ENCODE measurements at regions not wholly inside any gene's neighbourhood (a gene's known extent, or its start where the extent isn't known, plus 50 kb on each side); places are given as distances from the start of the nearest gene placed in this dataset.
A peak's percentile ranks its signal among the peaks of the same experiment; 100 is the strongest.

DNA sequence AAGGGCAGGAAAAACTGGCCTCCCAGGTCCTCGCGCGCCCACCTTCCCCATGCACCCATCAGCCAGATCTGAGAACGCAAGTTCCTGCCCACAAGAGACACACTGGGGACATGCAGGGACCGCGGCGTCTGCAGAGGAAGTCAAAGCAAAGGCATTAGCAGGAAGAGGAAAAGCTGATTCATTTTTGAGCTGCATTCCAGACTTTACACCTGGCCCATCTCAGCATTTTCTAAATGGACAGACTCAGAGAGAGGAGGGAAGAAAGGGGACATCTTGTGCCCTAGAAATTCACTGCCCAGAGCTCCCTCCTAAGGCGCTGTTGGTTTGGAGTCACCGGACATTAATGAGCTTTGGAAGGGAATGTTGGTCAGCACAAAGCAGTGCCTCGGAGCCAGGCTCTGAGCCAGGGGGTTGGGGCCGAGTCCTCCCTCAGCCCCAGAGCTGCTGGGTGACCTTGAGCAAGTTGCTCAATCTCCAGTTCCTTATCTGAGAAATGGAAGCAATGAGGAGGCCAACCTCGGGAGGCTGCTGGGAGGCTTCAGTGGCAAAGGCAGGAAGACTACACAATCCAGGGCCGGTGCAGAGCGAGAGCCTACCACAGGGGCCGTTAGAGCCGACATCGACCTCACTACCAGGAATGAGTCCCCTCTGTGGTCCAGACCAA is 150.5 kb upstream of the IQSEC1 start:
- no peak for DNase-seq

- DNase-seq, result no peak
Observed at GRCh38 chr3:13222891-13223573, 149.8 kb upstream of the IQSEC1 start.

GRCh38 chr3:13222131-13222530 is 148.9 kb upstream of the IQSEC1 start:
- no peak for DNase-seq

GRCh38 chr3:13221491-13222061 is 148.3 kb upstream of the IQSEC1 start:
- no peak for DNase-seq

GRCh38 chr3:13220991-13221390 is 147.8 kb upstream of the IQSEC1 start:
- no peak for DNase-seq

GRCh38 chr3:13219902-13220296 is 146.7 kb upstream of the IQSEC1 start:
- DNase-seq, result no peak

DNA sequence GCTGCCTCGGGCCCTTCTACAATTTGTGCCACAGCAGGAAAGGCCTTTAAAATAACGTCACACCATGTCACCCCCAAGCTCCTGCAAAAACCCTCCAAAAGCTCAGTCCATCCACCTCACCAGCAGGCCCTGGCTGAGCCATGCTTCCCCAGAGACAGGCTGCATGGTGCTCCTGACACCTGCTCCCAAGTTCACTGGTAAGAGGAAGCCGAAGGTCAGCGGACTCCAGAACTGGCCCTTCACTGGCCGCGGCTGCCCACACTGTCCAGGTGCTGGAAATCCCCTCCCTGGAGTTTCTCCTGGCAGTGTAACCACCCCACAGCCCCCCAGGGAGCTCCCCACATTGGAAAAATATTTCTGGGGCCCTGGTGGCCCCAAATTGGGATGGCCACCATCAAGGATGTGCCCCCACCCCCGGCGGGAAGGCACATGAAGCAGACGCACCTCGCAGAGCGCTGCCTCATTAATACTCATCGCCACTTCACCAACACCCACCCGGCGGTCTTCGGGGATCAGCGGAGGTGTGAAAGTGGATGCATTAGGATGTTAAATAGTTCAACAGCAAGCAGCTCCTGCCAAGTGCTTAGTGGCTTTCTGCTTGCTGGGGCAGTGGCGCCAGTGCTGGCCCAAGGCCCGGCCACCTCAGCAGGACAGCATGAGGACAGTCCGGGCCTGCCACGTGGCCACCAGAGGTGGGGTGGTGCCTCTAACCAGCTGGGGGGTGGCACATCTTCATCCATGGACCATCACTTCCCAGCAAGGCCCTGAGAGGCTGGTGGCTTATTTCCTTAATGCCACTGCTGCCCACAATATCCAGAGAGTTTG is 146.1 kb upstream of the IQSEC1 start:
- DNase-seq, result no peak

DNA sequence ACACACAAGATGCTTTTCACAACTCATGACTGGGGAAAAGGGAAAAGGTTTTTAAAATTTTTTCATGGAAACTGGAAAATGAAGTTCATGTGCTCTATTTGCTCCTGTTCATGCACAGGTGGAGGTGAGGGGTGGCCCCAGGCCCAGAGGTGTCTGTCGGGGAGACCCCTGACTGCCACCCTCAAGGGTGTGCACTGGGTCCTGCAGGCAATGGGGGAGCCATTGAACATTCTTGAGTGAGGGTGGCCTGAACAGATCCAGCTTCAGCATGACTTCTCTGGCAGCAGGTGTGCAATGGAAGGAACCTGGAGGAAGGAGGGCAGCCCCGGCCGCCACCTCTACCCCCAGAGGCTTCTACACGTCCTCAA is 145.3 kb upstream of the IQSEC1 start:
- no peak for DNase-seq

GRCh38 chr3:13217736-13218540 is 144.7 kb upstream of the IQSEC1 start:
- DNase-seq, result no peak

- no peak for DNase-seq
Observed at GRCh38 chr3:13217253-13217652, 144.0 kb upstream of the IQSEC1 start.

DNA sequence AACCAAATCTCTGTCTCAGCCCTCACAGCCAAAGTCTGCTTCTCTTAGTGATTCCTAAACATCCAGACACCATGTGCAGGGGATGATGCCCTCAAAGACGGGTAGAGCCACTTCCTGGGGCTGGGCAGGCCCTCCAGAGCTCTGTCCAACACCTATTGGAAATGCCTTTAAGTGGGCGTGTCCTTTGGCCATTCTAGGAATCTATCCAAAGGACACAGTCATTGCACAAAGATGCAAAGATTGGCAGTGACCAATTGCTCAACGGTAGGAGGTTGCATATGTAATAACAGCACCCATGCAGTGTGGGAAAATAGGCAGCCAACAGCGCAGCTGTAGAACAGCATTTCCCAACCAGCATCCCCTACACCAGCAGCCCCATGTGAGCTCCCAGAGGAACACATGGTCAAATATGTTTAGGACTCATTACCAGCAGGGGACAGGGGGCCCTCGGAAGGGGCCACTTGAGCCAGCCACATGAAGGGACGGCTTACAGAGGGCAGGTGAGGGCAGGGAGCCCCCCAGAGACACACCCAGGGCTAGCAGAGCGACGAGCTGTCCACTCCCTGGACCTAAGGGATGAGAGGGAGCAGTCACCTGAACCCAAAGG is 142.8 kb upstream of the IQSEC1 start:
- no peak for DNase-seq

- peak; percentile 63 for DNase-seq
Observed at GRCh38 chr3:13214847-13215472, 141.7 kb upstream of the IQSEC1 start.

- DNase-seq, result no peak
Observed at GRCh38 chr3:13213911-13214846, 140.9 kb upstream of the IQSEC1 start.

DNA sequence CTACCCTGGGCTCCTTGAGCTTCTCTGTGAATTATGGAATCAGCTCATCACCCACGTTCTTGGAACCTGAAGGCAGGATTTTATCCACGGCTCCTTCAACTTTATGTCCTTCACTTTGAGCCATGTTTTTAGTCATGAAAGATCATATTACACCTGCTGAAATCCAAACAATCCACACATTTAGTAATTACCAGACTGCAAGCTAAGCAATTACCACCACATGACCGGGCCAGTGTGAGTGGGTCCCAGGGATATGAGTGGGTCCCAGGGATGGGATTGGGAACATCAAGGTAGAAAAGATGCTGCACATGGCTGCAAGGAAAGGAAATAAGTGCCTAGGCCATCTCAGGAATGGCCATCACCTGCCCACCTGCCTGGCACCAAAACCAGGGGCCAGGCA is 140.3 kb upstream of the IQSEC1 start:
- no peak for DNase-seq

- DNase-seq, result no peak
Observed at GRCh38 chr3:13211605-13212210, 138.5 kb upstream of the IQSEC1 start.

GRCh38 chr3:13210221-13210975 is 137.2 kb upstream of the IQSEC1 start:
- DNase-seq, result no peak

- no peak for DNase-seq
Observed at GRCh38 chr3:13209634-13209997, 136.4 kb upstream of the IQSEC1 start.

GRCh38 chr3:13208706-13209633 is 135.7 kb upstream of the IQSEC1 start:
- DNase-seq, result no peak
